ENCODE measurements at regions not wholly inside any gene's neighbourhood (a gene's known extent, or its start where the extent isn't known, plus 50 kb on each side); places are given as distances from the start of the nearest gene placed in this dataset.

GRCh38 chr14:82223276-82223675 is 689.6 kb upstream of the SEL1L start:
- Histone ChIP-seq H3K27me3 (ENCODE audit: control insufficient read depth in 1 of 2, insufficient read depth in 2 of 2, low read length in 2 of 2) (no peaks in the 10 kb centered on the region), H3K9me3 (ENCODE audit: control insufficient read depth in 1 of 2, low read length in 2 of 2) (no peaks in the 10 kb centered on the region), H3K4me1 (ENCODE audit: control insufficient read depth in 1 of 2, insufficient read depth in 2 of 2, low read length in 2 of 2) (no peaks in the 10 kb centered on the region), H3K9ac (ENCODE audit: low read depth in 1 of 2, low read length in 2 of 2) (no peak overlapping the region), H3K27ac (ENCODE audit: low read depth, low read length) (no peak overlapping the region), H3K36me3 (ENCODE audit: control insufficient read depth in 1 of 2, insufficient read depth in 2 of 2, low read length in 2 of 2) (no peaks in the 10 kb centered on the region), H3K4me3 (ENCODE audit: low read depth in 1 of 2, low read length in 2 of 2) (no peak overlapping the region)

GRCh38 chr14:82224610-82225009 is 691.0 kb upstream of the SEL1L start:
- no peak overlapping the region for H3K27ac ChIP-seq (ENCODE audit: low read depth, low read length)
- H3K9ac ChIP-seq (ENCODE audit: low read depth in 1 of 2, low read length in 2 of 2): no peak overlapping the region
- H3K27me3 ChIP-seq (ENCODE audit: control insufficient read depth in 1 of 2, insufficient read depth in 2 of 2, low read length in 2 of 2): no peaks in the 10 kb centered on the region
- H3K4me3 ChIP-seq (ENCODE audit: low read depth in 1 of 2, low read length in 2 of 2): no peak overlapping the region
- no peaks in the 10 kb centered on the region for H3K4me1 ChIP-seq (ENCODE audit: control insufficient read depth in 1 of 2, insufficient read depth in 2 of 2, low read length in 2 of 2)
- no peaks in the 10 kb centered on the region for H3K36me3 ChIP-seq (ENCODE audit: control insufficient read depth in 1 of 2, insufficient read depth in 2 of 2, low read length in 2 of 2)
- H3K9me3 ChIP-seq (ENCODE audit: control insufficient read depth in 1 of 2, low read length in 2 of 2): no peaks in the 10 kb centered on the region

GRCh38 chr14:82230748-82231147 is 697.1 kb upstream of the SEL1L start:
- no peak overlapping the region for H3K27ac ChIP-seq (ENCODE audit: low read depth, low read length)
- no peaks in the 10 kb centered on the region for H3K36me3 ChIP-seq (ENCODE audit: control insufficient read depth in 1 of 2, insufficient read depth in 2 of 2, low read length in 2 of 2)
- H3K9ac ChIP-seq (ENCODE audit: low read depth in 1 of 2, low read length in 2 of 2): no peak overlapping the region
- no peaks in the 10 kb centered on the region for H3K9me3 ChIP-seq (ENCODE audit: control insufficient read depth in 1 of 2, low read length in 2 of 2)
- no peaks in the 10 kb centered on the region for H3K4me1 ChIP-seq (ENCODE audit: control insufficient read depth in 1 of 2, insufficient read depth in 2 of 2, low read length in 2 of 2)
- no peaks in the 10 kb centered on the region for H3K27me3 ChIP-seq (ENCODE audit: control insufficient read depth in 1 of 2, insufficient read depth in 2 of 2, low read length in 2 of 2)
- H3K4me3 ChIP-seq (ENCODE audit: low read depth in 1 of 2, low read length in 2 of 2): no peak overlapping the region

- Histone ChIP-seq H3K27me3 (ENCODE audit: control insufficient read depth in 1 of 2, insufficient read depth in 2 of 2, low read length in 2 of 2) (no peaks in the 10 kb centered on the region), H3K9me3 (ENCODE audit: control insufficient read depth in 1 of 2, low read length in 2 of 2) (no peaks in the 10 kb centered on the region), H3K4me3 (ENCODE audit: low read depth in 1 of 2, low read length in 2 of 2) (no peak overlapping the region), H3K36me3 (ENCODE audit: control insufficient read depth in 1 of 2, insufficient read depth in 2 of 2, low read length in 2 of 2) (no peaks in the 10 kb centered on the region), H3K4me1 (ENCODE audit: control insufficient read depth in 1 of 2, insufficient read depth in 2 of 2, low read length in 2 of 2) (no peaks in the 10 kb centered on the region), H3K9ac (ENCODE audit: low read depth in 1 of 2, low read length in 2 of 2) (no peak overlapping the region), H3K27ac (ENCODE audit: low read depth, low read length) (no peak overlapping the region)
Measured at GRCh38 chr14:82238649-82239048, 705.0 kb upstream of the SEL1L start.

GRCh38 chr14:82239223-82239622 is 705.6 kb upstream of the SEL1L start:
- no peaks in the 10 kb centered on the region for H3K4me1 ChIP-seq (ENCODE audit: control insufficient read depth in 1 of 2, insufficient read depth in 2 of 2, low read length in 2 of 2)
- H3K4me3 ChIP-seq (ENCODE audit: low read depth in 1 of 2, low read length in 2 of 2): no peak overlapping the region
- H3K9ac ChIP-seq (ENCODE audit: low read depth in 1 of 2, low read length in 2 of 2): no peak overlapping the region

GRCh38 chr14:82244791-82245190 is 711.1 kb upstream of the SEL1L start:
- Histone ChIP-seq H3K9me3 (ENCODE audit: control insufficient read depth in 1 of 2, low read length in 2 of 2) (no peaks in the 10 kb centered on the region), H3K4me3 (ENCODE audit: low read depth in 1 of 2, low read length in 2 of 2) (no peak overlapping the region), H3K4me1 (ENCODE audit: control insufficient read depth in 1 of 2, insufficient read depth in 2 of 2, low read length in 2 of 2) (no peaks in the 10 kb centered on the region), H3K27me3 (ENCODE audit: control insufficient read depth in 1 of 2, insufficient read depth in 2 of 2, low read length in 2 of 2) (no peaks in the 10 kb centered on the region), H3K27ac (ENCODE audit: low read depth, low read length) (no peak overlapping the region), H3K36me3 (ENCODE audit: control insufficient read depth in 1 of 2, insufficient read depth in 2 of 2, low read length in 2 of 2) (no peaks in the 10 kb centered on the region), H3K9ac (ENCODE audit: low read depth in 1 of 2, low read length in 2 of 2) (no peak overlapping the region)

More at GRCh38 chr14:82239223-82239622, 705.6 kb upstream of the SEL1L start:
- Histone ChIP-seq H3K9me3 (ENCODE audit: control insufficient read depth in 1 of 2, low read length in 2 of 2) (no peaks in the 10 kb centered on the region), H3K27ac (ENCODE audit: low read depth, low read length) (no peak overlapping the region), H3K36me3 (ENCODE audit: control insufficient read depth in 1 of 2, insufficient read depth in 2 of 2, low read length in 2 of 2) (no peaks in the 10 kb centered on the region), H3K27me3 (ENCODE audit: control insufficient read depth in 1 of 2, insufficient read depth in 2 of 2, low read length in 2 of 2) (no peaks in the 10 kb centered on the region)

- H3K27ac ChIP-seq (ENCODE audit: low read depth, low read length): no peak overlapping the region
- H3K36me3 ChIP-seq (ENCODE audit: control insufficient read depth in 1 of 2, insufficient read depth in 2 of 2, low read length in 2 of 2): no peaks in the 10 kb centered on the region
- H3K4me3 ChIP-seq (ENCODE audit: low read depth in 1 of 2, low read length in 2 of 2): no peak overlapping the region
- H3K9me3 ChIP-seq (ENCODE audit: control insufficient read depth in 1 of 2, low read length in 2 of 2): peaks cover 0 to 4% of the 10 kb centered on the region in 2 donors
- H3K4me1 ChIP-seq (ENCODE audit: control insufficient read depth in 1 of 2, insufficient read depth in 2 of 2, low read length in 2 of 2): no peaks in the 10 kb centered on the region
- no peak overlapping the region for H3K9ac ChIP-seq (ENCODE audit: low read depth in 1 of 2, low read length in 2 of 2)
- H3K27me3 ChIP-seq (ENCODE audit: control insufficient read depth in 1 of 2, insufficient read depth in 2 of 2, low read length in 2 of 2): no peaks in the 10 kb centered on the region
Measured at GRCh38 chr14:82251494-82251893, 717.8 kb upstream of the SEL1L start.

- H3K27ac ChIP-seq (ENCODE audit: low read depth, low read length): no peak overlapping the region
Measured at GRCh38 chr14:82270286-82270685, 736.6 kb upstream of the SEL1L start.

GRCh38 chr14:82298811-82299210 is 765.2 kb upstream of the SEL1L start:
- no peak overlapping the region for H3K27ac ChIP-seq (ENCODE audit: low read depth, low read length)
- H3K36me3 ChIP-seq (ENCODE audit: control insufficient read depth in 1 of 2, insufficient read depth in 2 of 2, low read length in 2 of 2): no peaks in the 10 kb centered on the region
- H3K9me3 ChIP-seq (ENCODE audit: control insufficient read depth in 1 of 2, low read length in 2 of 2): no peaks in the 10 kb centered on the region
- H3K9ac ChIP-seq (ENCODE audit: low read depth in 1 of 2, low read length in 2 of 2): no peak overlapping the region
- no peaks in the 10 kb centered on the region for H3K27me3 ChIP-seq (ENCODE audit: control insufficient read depth in 1 of 2, insufficient read depth in 2 of 2, low read length in 2 of 2)
- no peak overlapping the region for H3K4me3 ChIP-seq (ENCODE audit: low read depth in 1 of 2, low read length in 2 of 2)
- no peaks in the 10 kb centered on the region for H3K4me1 ChIP-seq (ENCODE audit: control insufficient read depth in 1 of 2, insufficient read depth in 2 of 2, low read length in 2 of 2)

More at GRCh38 chr14:82270286-82270685, 736.6 kb upstream of the SEL1L start:
- Histone ChIP-seq H3K9ac (ENCODE audit: low read depth in 1 of 2, low read length in 2 of 2) (no peak overlapping the region), H3K27me3 (ENCODE audit: control insufficient read depth in 1 of 2, insufficient read depth in 2 of 2, low read length in 2 of 2) (no peaks in the 10 kb centered on the region), H3K36me3 (ENCODE audit: control insufficient read depth in 1 of 2, insufficient read depth in 2 of 2, low read length in 2 of 2) (no peaks in the 10 kb centered on the region), H3K4me1 (ENCODE audit: control insufficient read depth in 1 of 2, insufficient read depth in 2 of 2, low read length in 2 of 2) (no peaks in the 10 kb centered on the region), H3K4me3 (ENCODE audit: low read depth in 1 of 2, low read length in 2 of 2) (no peak overlapping the region), H3K9me3 (ENCODE audit: control insufficient read depth in 1 of 2, low read length in 2 of 2) (no peaks in the 10 kb centered on the region)

GRCh38 chr14:82309199-82309598 is 775.5 kb upstream of the SEL1L start:
- H3K4me1 ChIP-seq (ENCODE audit: control insufficient read depth in 1 of 2, insufficient read depth in 2 of 2, low read length in 2 of 2): no peaks in the 10 kb centered on the region
- H3K27me3 ChIP-seq (ENCODE audit: control insufficient read depth in 1 of 2, insufficient read depth in 2 of 2, low read length in 2 of 2): no peaks in the 10 kb centered on the region
- peaks cover 10 to 17% of the 10 kb centered on the region in 2 donors for H3K9me3 ChIP-seq (ENCODE audit: control insufficient read depth in 1 of 2, low read length in 2 of 2)
- H3K27ac ChIP-seq (ENCODE audit: low read depth, low read length): no peak overlapping the region
- no peaks in the 10 kb centered on the region for H3K36me3 ChIP-seq (ENCODE audit: control insufficient read depth in 1 of 2, insufficient read depth in 2 of 2, low read length in 2 of 2)
- no peak overlapping the region for H3K4me3 ChIP-seq (ENCODE audit: low read depth in 1 of 2, low read length in 2 of 2)
- H3K9ac ChIP-seq (ENCODE audit: low read depth in 1 of 2, low read length in 2 of 2): no peak overlapping the region

GRCh38 chr14:82313889-82314288 is 780.2 kb upstream of the SEL1L start:
- H3K4me3 ChIP-seq (ENCODE audit: low read depth in 1 of 2, low read length in 2 of 2): no peak overlapping the region
- no peaks in the 10 kb centered on the region for H3K4me1 ChIP-seq (ENCODE audit: control insufficient read depth in 1 of 2, insufficient read depth in 2 of 2, low read length in 2 of 2)
- H3K9ac ChIP-seq (ENCODE audit: low read depth in 1 of 2, low read length in 2 of 2): no peak overlapping the region
- no peaks in the 10 kb centered on the region for H3K27me3 ChIP-seq (ENCODE audit: control insufficient read depth in 1 of 2, insufficient read depth in 2 of 2, low read length in 2 of 2)
- no peaks in the 10 kb centered on the region for H3K36me3 ChIP-seq (ENCODE audit: control insufficient read depth in 1 of 2, insufficient read depth in 2 of 2, low read length in 2 of 2)
- peaks cover 6 to 21% of the 10 kb centered on the region in 2 donors for H3K9me3 ChIP-seq (ENCODE audit: control insufficient read depth in 1 of 2, low read length in 2 of 2)
- H3K27ac ChIP-seq (ENCODE audit: low read depth, low read length): no peak overlapping the region
